SJCRH30 (cell line): ENCODE measurements at regions not wholly inside any gene's neighbourhood (a gene's known extent, or its start where the extent isn't known, plus 50 kb on each side); places are given as distances from the start of the nearest gene placed in this dataset.

ENCODE experiments used
- DNase-seq, 2 experiments: peaks; one replicate each; pipeline ENCODE4 v3.0.0-alpha.2; 2015 to 2020
- H3K27ac ChIP-seq: fragments of 250-450 bp; sonication (Bioruptor Pico); 2 replicates; pipeline ENCODE4 v1.5.1; 2020; ENCODE audit warnings: mild to moderate bottlenecking, moderate library complexity
- H3K27me3 ChIP-seq: fragments of 250-450 bp; sonication (Bioruptor Pico); 2 replicates; pipeline ENCODE4 v1.5.1; 2020; ENCODE audit warnings: mild to moderate bottlenecking, moderate library complexity
- H3K36me3 ChIP-seq: fragments of 250-450 bp; sonication (Bioruptor Pico); 2 replicates; pipeline ENCODE4 v1.5.1; 2020; ENCODE audit warnings: mild to moderate bottlenecking, moderate library complexity
- H3K4me1 ChIP-seq: fragments of 250-450 bp; sonication (Bioruptor Pico); 2 replicates; pipeline ENCODE4 v1.5.1; 2020; ENCODE audit warnings: mild to moderate bottlenecking, moderate library complexity
- H3K4me3 ChIP-seq: fragments of 250-450 bp; sonication (Bioruptor Pico); 2 replicates; pipeline ENCODE4 v1.5.1; 2020; ENCODE audit warnings: mild to moderate bottlenecking, moderate library complexity
- H3K9me3 ChIP-seq: fragments of 250-450 bp; sonication (Bioruptor Pico); replicated peaks from 2 replicates; pipeline ENCODE4 v1.5.1; 2020; ENCODE audit warnings: mild to moderate bottlenecking, moderate library complexity

GRCh38 chr1:93013145-93014065 lies 52.1 kb upstream of the DIPK1A start:
- no peaks in the 10 kb centered on the region for H3K36me3 ChIP-seq
- H3K9me3 ChIP-seq, result no peaks in the 10 kb centered on the region
- H3K27ac ChIP-seq, result no peak overlapping the region
- H3K4me1 ChIP-seq, result peaks cover 7% of the 10 kb centered on the region
- no peaks in the 10 kb centered on the region for H3K27me3 ChIP-seq
- no peak for DNase-seq
- no peak overlapping the region for H3K4me3 ChIP-seq

DNA sequence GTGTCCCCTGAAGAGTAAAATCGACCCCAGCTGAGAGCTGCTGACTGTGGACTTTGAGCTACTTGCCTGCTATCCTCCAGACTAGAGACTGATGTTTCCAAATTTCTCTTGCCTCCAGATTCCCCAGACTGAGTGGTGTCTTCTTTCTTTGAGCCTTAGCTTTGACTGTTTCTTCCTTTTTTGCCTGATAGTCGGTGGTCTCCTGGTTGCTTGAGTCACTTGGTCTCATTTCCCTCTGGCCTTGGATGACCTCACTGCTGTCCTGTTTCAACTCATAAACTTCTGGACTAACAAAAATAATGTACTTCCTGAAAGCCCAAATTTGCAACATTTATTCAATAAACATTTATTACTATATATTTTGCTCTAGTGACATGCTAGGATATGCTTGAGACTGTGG lies 52.9 kb upstream of the DIPK1A start:
- Histone ChIP-seq H3K27me3 (no peaks in the 10 kb centered on the region), H3K4me3 (no peak overlapping the region), H3K9me3 (no peaks in the 10 kb centered on the region), H3K27ac (no peak overlapping the region), H3K4me1 (peaks cover 7% of the 10 kb centered on the region), H3K36me3 (no peaks in the 10 kb centered on the region)
- DNase-seq, result no peak

DNA sequence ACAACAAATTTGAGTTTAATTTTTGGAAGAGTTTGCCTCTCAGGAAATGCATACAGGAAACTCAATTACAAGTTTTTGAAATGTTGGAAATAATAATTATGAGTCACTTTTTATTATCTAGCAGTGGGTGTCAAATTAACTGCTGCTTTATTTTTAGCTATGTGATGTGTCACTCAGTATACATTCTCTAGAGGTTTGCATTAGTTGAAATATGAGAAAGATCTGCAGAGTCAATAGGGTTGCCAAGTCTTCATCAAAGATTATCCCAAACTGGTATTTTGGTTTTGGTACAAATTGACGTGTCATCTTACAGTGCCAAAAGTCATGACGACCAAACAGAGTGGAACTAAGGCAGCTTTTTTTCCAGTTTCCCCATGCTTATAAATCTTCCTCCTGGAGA lies 54.3 kb upstream of the DIPK1A start:
- H3K9me3 ChIP-seq, result no peaks in the 10 kb centered on the region
- H3K4me1 ChIP-seq, result peaks cover 7% of the 10 kb centered on the region
- no peak overlapping the region for H3K27ac ChIP-seq
- no peak for DNase-seq
- no peaks in the 10 kb centered on the region for H3K36me3 ChIP-seq
- H3K27me3 ChIP-seq, result no peaks in the 10 kb centered on the region
- no peak overlapping the region for H3K4me3 ChIP-seq

- H3K27ac ChIP-seq, result no peak overlapping the region
- DNase-seq, result no peak
- peaks cover 7% of the 10 kb centered on the region for H3K4me1 ChIP-seq
- no peaks in the 10 kb centered on the region for H3K27me3 ChIP-seq
- no peak overlapping the region for H3K4me3 ChIP-seq
- no peaks in the 10 kb centered on the region for H3K9me3 ChIP-seq
- no peaks in the 10 kb centered on the region for H3K36me3 ChIP-seq
These were observed 54.9 kb upstream of the DIPK1A start for GRCh38 chr1:93016171-93016570.

DNA sequence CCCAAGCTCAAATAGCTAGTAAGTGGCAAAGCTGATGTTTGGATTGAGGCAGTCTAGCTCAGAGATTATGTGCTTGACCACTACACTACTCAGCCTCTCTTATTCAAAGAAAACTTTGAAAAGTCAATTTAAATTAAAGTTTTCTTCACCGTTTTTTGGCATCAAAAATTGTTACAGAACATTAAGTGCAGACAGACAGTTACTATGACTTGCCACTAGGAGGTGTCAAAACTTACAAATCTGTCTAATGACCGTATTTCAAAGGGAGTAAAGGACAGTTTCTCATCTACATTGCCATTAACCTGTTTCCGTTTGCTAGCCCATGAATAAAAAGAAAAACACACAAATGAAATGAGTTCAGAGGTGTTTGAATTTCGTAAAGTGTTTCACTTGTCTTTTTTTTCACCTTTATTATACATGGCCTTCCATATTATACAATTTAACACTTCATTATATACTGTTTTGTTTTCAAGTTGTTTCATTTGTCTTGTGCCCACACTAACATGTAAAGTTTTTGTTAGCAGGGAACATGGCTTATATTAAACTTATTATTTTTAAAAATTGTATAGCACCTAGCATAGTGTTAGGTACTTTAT lies 57.4 kb upstream of the MTF2 start:
- DNase-seq, result peak; percentile 14 to 64
- Histone ChIP-seq H3K36me3 (no peaks in the 10 kb centered on the region), H3K27ac (no peak overlapping the region), H3K4me3 (no peak overlapping the region), H3K27me3 (no peaks in the 10 kb centered on the region), H3K9me3 (no peaks in the 10 kb centered on the region), H3K4me1 (no peaks in the 10 kb centered on the region)

- Histone ChIP-seq H3K4me1 (no peaks in the 10 kb centered on the region), H3K36me3 (no peaks in the 10 kb centered on the region), H3K9me3 (no peaks in the 10 kb centered on the region), H3K27ac (no peak overlapping the region), H3K4me3 (no peak overlapping the region), H3K27me3 (no peaks in the 10 kb centered on the region)
- DNase-seq, result no peak
These were observed 56.5 kb upstream of the MTF2 start for GRCh38 chr1:93022580-93022979.

DNA sequence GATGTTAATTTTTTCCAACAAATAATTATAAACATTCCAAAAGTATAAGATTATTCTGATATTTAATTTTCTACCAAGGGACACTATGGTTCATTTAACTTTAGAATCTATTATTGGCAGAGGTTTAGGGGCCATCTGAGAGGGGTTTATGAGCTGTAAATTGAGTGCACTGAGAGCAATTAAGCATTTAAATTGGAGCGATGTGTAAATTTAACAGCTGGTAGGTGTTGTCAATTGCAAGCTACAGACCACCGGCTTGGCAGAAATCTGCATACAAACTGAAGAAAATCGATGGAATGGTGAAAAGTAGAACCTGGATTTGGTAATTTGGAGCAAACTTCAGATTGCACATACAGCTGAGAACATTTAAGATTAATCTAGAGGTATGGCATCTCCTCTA lies 55.8 kb upstream of the MTF2 start:
- Histone ChIP-seq H3K9me3 (no peaks in the 10 kb centered on the region), H3K27ac (no peak overlapping the region), H3K4me1 (no peaks in the 10 kb centered on the region), H3K4me3 (no peak overlapping the region), H3K36me3 (no peaks in the 10 kb centered on the region), H3K27me3 (no peaks in the 10 kb centered on the region)
- no peak for DNase-seq

- DNase-seq, result no peak
- 0 out of 2 replicates have a peak, but pooled peaks cover 4% of the 10 kb centered on the region for H3K4me1 ChIP-seq
These were observed 53.5 kb upstream of the MTF2 start for GRCh38 chr1:93025572-93025971.

GRCh38 chr1:93028542-93028941 lies 50.5 kb upstream of the MTF2 start:
- H3K27ac ChIP-seq, result no peak overlapping the region
- H3K36me3 ChIP-seq, result no peaks in the 10 kb centered on the region
- DNase-seq, result no peak
- H3K4me1 ChIP-seq, result 0 out of 2 replicates have a peak, but pooled peaks cover 4% of the 10 kb centered on the region
- H3K27me3 ChIP-seq, result no peaks in the 10 kb centered on the region
- no peak overlapping the region for H3K4me3 ChIP-seq
- H3K9me3 ChIP-seq, result no peaks in the 10 kb centered on the region

More at GRCh38 chr1:93025572-93025971, 53.5 kb upstream of the MTF2 start:
- no peak overlapping the region for H3K4me3 ChIP-seq
- no peaks in the 10 kb centered on the region for H3K27me3 ChIP-seq
- no peak overlapping the region for H3K27ac ChIP-seq
- no peaks in the 10 kb centered on the region for H3K9me3 ChIP-seq
- H3K36me3 ChIP-seq, result no peaks in the 10 kb centered on the region
